Upper lobe of left lung (tissue), 6 donors: ENCODE measurements at regions not wholly inside any gene's neighbourhood (a gene's known extent, or its start where the extent isn't known, plus 50 kb on each side); places are given as distances from the start of the nearest gene placed in this dataset.

ENCODE experiments used
- ATAC-seq, 2 donors: fragments of 200-7000 bp; cut with Tn5 transposase; one replicate each; pipeline ENCODE4 v1.9.1; 2022; ENCODE audit warnings: mild to moderate bottlenecking in 2 of 2, moderate library complexity in 2 of 2; ENCODE audit not compliant: low FRiP score in 2 of 2
- DNase-seq, 2 donors: peaks; one replicate each; pipeline ENCODE4 v3.0.0-alpha.2; 2019 to 2020
- H3K27ac ChIP-seq, 4 donors: fragments of 200-600 bp; sonication (generic); one replicate each; pipeline ENCODE4 v1.5.1; 2016 to 2019
- H3K27me3 ChIP-seq, 4 donors: fragments of 200-600 bp; sonication (generic); one replicate each; pipeline ENCODE4 v1.5.1; 2017 to 2019
- H3K36me3 ChIP-seq, 4 donors: fragments of 200-600 bp; sonication (generic); one replicate each; pipeline ENCODE4 v1.5.1; 2016 to 2019
- H3K4me1 ChIP-seq, 4 donors: fragments of 200-600 bp; sonication (generic); one replicate each; pipeline ENCODE4 v1.5.1; 2018 to 2019
- H3K4me3 ChIP-seq, 4 donors: fragments of 200-600 bp; sonication (generic); one replicate each; pipeline ENCODE4 v1.5.1; 2017 to 2019; ENCODE audit warnings: mild to moderate bottlenecking in 2 of 4, moderate library complexity in 1 of 4
- H3K9me3 ChIP-seq, 4 donors: fragments of 200-600 bp; sonication (generic); one replicate each; pipeline ENCODE4 v1.5.1; 2018 to 2019
- EP300 ChIP-seq, 4 donors: sonication (generic); formaldehyde crosslinking; IDR thresholded peaks; one replicate each; pipeline ENCODE4 v1.5.1; 2017; ENCODE audit warnings: antibody characterized with exemption in 4 of 4, control low read depth in 2 of 4
- WGBS, 2 donors: methylation state at CpG; one replicate each; pipeline ENCODE4 v1.1.5; 2017 to 2018; 5-methylcytosine and 5-hydroxymethylcytosine counted together
- donor health status: DM: no; HTN: no; CAD: no; lungs with moderate emphysema.
- donor health status: DM: no; HTN: yes; CAD: no; lungs with severe emphysema.

DNA sequence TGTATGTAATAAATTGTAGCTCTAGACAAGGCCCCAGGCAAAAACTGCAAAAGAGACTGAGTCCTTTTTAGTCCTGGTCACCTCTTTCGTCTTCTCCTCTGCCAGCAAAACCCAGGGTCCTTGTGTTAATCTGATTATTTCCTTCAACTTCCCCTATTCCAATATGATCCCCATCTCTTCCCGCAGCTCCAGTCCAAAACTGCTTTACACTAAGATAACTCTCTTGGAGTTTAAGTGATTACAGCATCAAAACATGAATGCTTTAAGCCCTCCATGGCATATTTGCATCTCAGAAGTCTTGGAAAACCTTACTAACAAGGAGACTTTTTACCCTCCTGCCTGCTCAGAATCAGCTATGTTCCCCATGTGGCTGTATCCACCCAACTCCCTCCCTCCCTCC, 59.3 kb downstream of the MAGEA1 start:
- DNase-seq (no peak), ATAC-seq (no peak)
- TF ChIP-seq EP300 (IDR thresholded peaks at IDR 0.05): no peak
- H3K9me3 ChIP-seq: no peaks in the 10 kb centered on the region
- H3K27ac ChIP-seq: no peak overlapping the region
- 61 to 78% methylated on average over 2 of the region's 2 CpGs for WGBS, 2 donors
- no peaks in the 10 kb centered on the region for H3K27me3 ChIP-seq
- no peaks in the 10 kb centered on the region for H3K36me3 ChIP-seq
- no peaks in the 10 kb centered on the region for H3K4me1 ChIP-seq
- no peak overlapping the region for H3K4me3 ChIP-seq
